Neural cell (in vitro differentiated cells): ENCODE measurements at regions not wholly inside any gene's neighbourhood (a gene's known extent, or its start where the extent isn't known, plus 50 kb on each side); places are given as distances from the start of the nearest gene placed in this dataset.

Experiments used
- H2AFZ ChIP-seq: fragments of 200-600, 300-800 bp; sonication (generic), shearing (Covaris generic); 2 replicates; pipeline ENCODE4 v1.6.0; 2014; ENCODE audit warnings: low read depth, mild to moderate bottlenecking, antibody characterized with exemption, low read length, moderate library complexity
- H3F3A ChIP-seq: fragments of 200-600 bp; shearing (Covaris generic); 2 replicates; pipeline ENCODE4 v1.6.1; 2016; ENCODE audit warnings: mild to moderate bottlenecking, moderate library complexity, mixed read lengths, antibody characterized with exemption, low read length; ENCODE audit not compliant: insufficient read depth, poor library complexity, severe bottlenecking
- H3K27ac ChIP-seq: fragments of 200-600, 300-800 bp; sonication (generic), shearing (Covaris generic); 2 replicates; pipeline ENCODE4 v1.5.1; 2014; ENCODE audit warnings: mild to moderate bottlenecking, low read length, moderate library complexity
- H3K27me3 ChIP-seq: fragments of 300-800, 200-600 bp; sonication (generic), shearing (Covaris generic); 2 replicates; pipeline ENCODE4 v1.6.0; 2014; ENCODE audit warnings: mild to moderate bottlenecking, low read depth, low read length, moderate library complexity; ENCODE audit not compliant: insufficient read depth
- H3K36me3 ChIP-seq: fragments of 300-800, 200-600 bp; sonication (generic), shearing (Covaris generic); 2 replicates; pipeline ENCODE4 v1.5.1; 2014; ENCODE audit warnings: mild to moderate bottlenecking, antibody characterized with exemption, low read length, moderate library complexity; ENCODE audit not compliant: insufficient read depth
- H3K4me2 ChIP-seq: fragments of 300-800, 200-600 bp; sonication (generic), shearing (Covaris generic); 2 replicates; pipeline ENCODE4 v1.6.0; 2014; ENCODE audit warnings: mild to moderate bottlenecking, low read length
- H3K4me3 ChIP-seq: fragments of 300-800, 200-600 bp; sonication (generic), shearing (Covaris generic); 2 replicates; pipeline ENCODE4 v1.5.1; 2014; ENCODE audit warnings: mild to moderate bottlenecking, low read length, moderate library complexity
- H3K79me2 ChIP-seq: fragments of 200-600 bp; shearing (Covaris generic); replicated peaks from 2 replicates; pipeline ENCODE4 v1.6.0; 2014; ENCODE audit warnings: mild to moderate bottlenecking, low read length, moderate library complexity; ENCODE audit not compliant: insufficient read depth
- H3K9ac ChIP-seq: fragments of 300-800, 200-600 bp; sonication (generic), shearing (Covaris generic); 2 replicates; pipeline ENCODE4 v1.6.1; 2016; ENCODE audit warnings: mild to moderate bottlenecking, low read length, mixed read lengths
- H3K9me2 ChIP-seq: fragments of 200-600 bp; shearing (Covaris generic); 2 replicates; pipeline ENCODE4 v1.6.1; 2016; ENCODE audit warnings: mild to moderate bottlenecking, low read length, mixed read lengths; ENCODE audit not compliant: insufficient read depth
- H3K9me3 ChIP-seq: fragments of 200-600, 300-800 bp; sonication (generic), shearing (Covaris generic); 2 replicates; pipeline ENCODE4 v1.6.1; 2016; ENCODE audit warnings: mild to moderate bottlenecking, mixed run types, low read length, moderate library complexity, mixed read lengths
- H4K20me1 ChIP-seq: fragments of 200-600 bp; shearing (Covaris generic); 2 replicates; pipeline ENCODE4 v1.6.1; 2016; ENCODE audit warnings: mild to moderate bottlenecking, mixed run types; ENCODE audit not compliant: insufficient read depth
- CTCF ChIP-seq: fragments of 450-650 bp; IDR thresholded peaks from 2 replicates; pipeline ENCODE4 v1.5.1; 2014; ENCODE audit warnings: antibody characterized with exemption, mild to moderate bottlenecking, moderate library complexity; ENCODE audit not compliant: poor library complexity, severe bottlenecking
- EP300 ChIP-seq: fragments of 450-650 bp; conservative IDR thresholded peaks from 2 replicates; pipeline ENCODE4 v1.6.1; 2014; ENCODE audit warnings: antibody characterized with exemption, mild to moderate bottlenecking, moderate library complexity; ENCODE audit not compliant: poor library complexity, severe bottlenecking
- EZH2 ChIP-seq: fragments of 200-600, 300-800 bp; shearing (Covaris generic), sonication (generic); IDR thresholded peaks from 2 replicates; pipeline ENCODE4 v1.6.1; 2014; ENCODE audit warnings: antibody characterized with exemption, low read length, borderline replicate concordance, mild to moderate bottlenecking; ENCODE audit not compliant: insufficient read depth, poor library complexity, severe bottlenecking
- MXI1 ChIP-seq: fragments of 450-650 bp; conservative IDR thresholded peaks from 2 replicates; pipeline ENCODE4 v1.6.1; 2014; ENCODE audit warnings: antibody characterized with exemption, mild to moderate bottlenecking; ENCODE audit not compliant: poor library complexity, severe bottlenecking
- POLR2AphosphoS5 ChIP-seq: IDR thresholded peaks from 2 replicates; pipeline ENCODE4 v1.6.1; 2012
- RAD21 ChIP-seq: fragments of 450-650 bp; conservative IDR thresholded peaks from 2 replicates; pipeline ENCODE4 v1.6.1; 2014; ENCODE audit warnings: antibody characterized with exemption, mild to moderate bottlenecking, moderate library complexity
- REST ChIP-seq: IDR thresholded peaks from 2 replicates; pipeline ENCODE4 v1.6.1; 2012; ENCODE audit warnings: borderline replicate concordance
- SMC3 ChIP-seq: fragments of 450-650 bp; conservative IDR thresholded peaks from 2 replicates; pipeline ENCODE4 v1.6.1; 2014; ENCODE audit warnings: antibody characterized with exemption, mild to moderate bottlenecking, moderate library complexity; ENCODE audit not compliant: poor library complexity
- TAF1 ChIP-seq: IDR thresholded peaks from 2 replicates; pipeline ENCODE4 v1.6.1; 2012; ENCODE audit warnings: low read depth

GRCh38 chr1:147053269-147053668, 115.1 kb downstream of the NBPF12 start:
- H2AFZ ChIP-seq = no peak overlapping the region
- H3K36me3 ChIP-seq = no peaks in the 10 kb centered on the region
- TF ChIP-seq POLR2AphosphoS5 = no peak
- TF ChIP-seq CTCF = no peak
- TF ChIP-seq TAF1 = no peak
- no peak for TF ChIP-seq REST
- TF ChIP-seq RAD21 = no peak
- no peaks in the 10 kb centered on the region for H3K27me3 ChIP-seq
- H3K9me3 ChIP-seq = no peaks in the 10 kb centered on the region
- no peak overlapping the region for H3K9ac ChIP-seq
- H3K4me2 ChIP-seq = no peak overlapping the region
- H3K9me2 ChIP-seq = no peaks in the 10 kb centered on the region
- no peaks in the 10 kb centered on the region for H4K20me1 ChIP-seq
- H3K4me3 ChIP-seq = no peak overlapping the region
- no peaks in the 10 kb centered on the region for H3K79me2 ChIP-seq
- H3F3A ChIP-seq = no peaks in the 10 kb centered on the region
- H3K27ac ChIP-seq = no peak overlapping the region

- H4K20me1 ChIP-seq = no peaks in the 10 kb centered on the region
- no peak overlapping the region for H3K4me2 ChIP-seq
- H3K9ac ChIP-seq = no peak overlapping the region
- H3K79me2 ChIP-seq = no peaks in the 10 kb centered on the region
- H3K27me3 ChIP-seq = no peaks in the 10 kb centered on the region
- no peak overlapping the region for H3K27ac ChIP-seq
- H2AFZ ChIP-seq = no peak overlapping the region
- no peaks in the 10 kb centered on the region for H3K36me3 ChIP-seq
- TF ChIP-seq REST (no peak), EZH2 (no peak), TAF1 (no peak), MXI1 (no peak), SMC3 (no peak), EP300 (no peak), CTCF (no peak), POLR2AphosphoS5 (no peak), RAD21 (no peak)
- H3K4me3 ChIP-seq = no peak overlapping the region
- H3K9me3 ChIP-seq = no peaks in the 10 kb centered on the region
- no peaks in the 10 kb centered on the region for H3F3A ChIP-seq
- no peaks in the 10 kb centered on the region for H3K9me2 ChIP-seq
Measured at GRCh38 chr1:147052677-147053076, 114.6 kb downstream of the NBPF12 start.
